ENCODE measurements at regions not wholly inside any gene's neighbourhood (a gene's known extent, or its start where the extent isn't known, plus 50 kb on each side); places are given as distances from the start of the nearest gene placed in this dataset.

DNA sequence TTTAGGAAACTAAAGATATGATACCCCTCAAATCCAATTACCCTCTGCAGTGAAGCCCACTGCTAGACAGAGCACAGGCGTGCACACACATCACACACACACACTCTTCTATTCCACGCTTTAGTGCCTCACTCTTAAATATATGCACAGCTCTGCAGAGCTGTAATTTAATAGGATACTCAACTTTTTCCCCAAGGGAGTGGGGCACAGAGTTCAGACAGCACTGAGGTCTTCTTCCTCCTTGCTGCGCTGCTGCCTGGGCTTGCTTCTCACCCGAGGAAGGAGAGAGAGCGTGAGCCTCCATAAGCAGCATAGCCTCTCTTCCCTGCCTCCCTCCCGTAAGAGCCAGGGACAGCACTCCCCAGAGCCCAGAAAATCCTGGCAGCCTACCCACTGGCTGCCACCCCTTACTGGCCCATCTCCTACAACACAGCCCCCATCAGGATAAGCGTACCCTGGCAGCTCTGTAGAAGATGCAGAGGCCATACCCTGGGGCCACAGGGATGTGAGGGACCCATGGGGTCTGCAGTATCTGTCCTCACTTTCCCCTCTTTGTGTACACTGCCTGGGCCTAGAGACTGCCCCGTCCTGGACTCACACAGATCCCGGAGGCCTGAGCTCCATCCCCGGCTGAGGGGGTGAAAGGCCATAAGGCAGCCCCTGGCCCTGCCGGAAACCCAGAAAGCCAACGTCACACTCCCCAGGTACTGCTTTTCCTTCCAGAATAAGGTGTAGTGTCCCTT is 102.1 kb downstream of the C5orf15 start:
- TF ChIP-seq, protein P1, sequence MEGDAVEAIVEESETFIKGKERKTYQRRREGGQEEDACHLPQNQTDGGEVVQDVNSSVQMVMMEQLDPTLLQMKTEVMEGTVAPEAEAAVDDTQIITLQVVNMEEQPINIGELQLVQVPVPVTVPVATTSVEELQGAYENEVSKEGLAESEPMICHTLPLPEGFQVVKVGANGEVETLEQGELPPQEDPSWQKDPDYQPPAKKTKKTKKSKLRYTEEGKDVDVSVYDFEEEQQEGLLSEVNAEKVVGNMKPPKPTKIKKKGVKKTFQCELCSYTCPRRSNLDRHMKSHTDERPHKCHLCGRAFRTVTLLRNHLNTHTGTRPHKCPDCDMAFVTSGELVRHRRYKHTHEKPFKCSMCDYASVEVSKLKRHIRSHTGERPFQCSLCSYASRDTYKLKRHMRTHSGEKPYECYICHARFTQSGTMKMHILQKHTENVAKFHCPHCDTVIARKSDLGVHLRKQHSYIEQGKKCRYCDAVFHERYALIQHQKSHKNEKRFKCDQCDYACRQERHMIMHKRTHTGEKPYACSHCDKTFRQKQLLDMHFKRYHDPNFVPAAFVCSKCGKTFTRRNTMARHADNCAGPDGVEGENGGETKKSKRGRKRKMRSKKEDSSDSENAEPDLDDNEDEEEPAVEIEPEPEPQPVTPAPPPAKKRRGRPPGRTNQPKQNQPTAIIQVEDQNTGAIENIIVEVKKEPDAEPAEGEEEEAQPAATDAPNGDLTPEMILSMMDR (IDR thresholded peaks at IDR 0.05) = no peak
- no peak for TF ChIP-seq POLR2A (IDR thresholded peaks at IDR 0.05)

Data from adrenal gland (tissue), 5 donors.